Stimulated activated CD8-positive, alpha-beta memory T cell treated with anti-CD3 and anti-CD28 coated beads, Interleukin-4, amount 100 ng/mL, for 1 hour (primary cell): ENCODE measurements at regions not wholly inside any gene's neighbourhood (a gene's known extent, or its start where the extent isn't known, plus 50 kb on each side); places are given as distances from the start of the nearest gene placed in this dataset.

Experiments
- DNase-seq, 2 donors: peaks; one replicate each; pipeline ENCODE4 v3.0.0-alpha.2; 2020; ENCODE audit warnings: low read depth in 2 of 2, low spot score in 1 of 2

DNA sequence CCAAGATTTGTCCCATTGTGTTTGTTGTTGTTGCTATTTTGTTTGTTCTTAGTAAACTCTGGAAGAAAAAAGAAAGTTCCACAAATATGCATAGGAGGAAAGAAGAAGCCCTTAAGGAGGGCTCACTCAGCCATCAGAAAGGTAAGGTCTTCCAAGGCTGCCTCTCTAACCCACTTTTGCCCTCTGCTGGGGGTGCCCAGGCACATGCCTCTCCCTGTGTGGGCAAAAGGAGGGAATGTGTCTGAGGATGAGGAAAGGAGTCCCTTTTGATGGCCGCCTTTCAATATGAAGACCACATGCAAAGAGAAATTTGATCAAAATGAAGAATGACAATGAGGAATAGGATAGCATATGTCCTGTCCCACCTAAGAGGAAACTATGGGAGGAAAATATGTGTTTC lies 248.2 kb upstream of the POU3F2 start:
- DNase-seq, result no peak

DNA sequence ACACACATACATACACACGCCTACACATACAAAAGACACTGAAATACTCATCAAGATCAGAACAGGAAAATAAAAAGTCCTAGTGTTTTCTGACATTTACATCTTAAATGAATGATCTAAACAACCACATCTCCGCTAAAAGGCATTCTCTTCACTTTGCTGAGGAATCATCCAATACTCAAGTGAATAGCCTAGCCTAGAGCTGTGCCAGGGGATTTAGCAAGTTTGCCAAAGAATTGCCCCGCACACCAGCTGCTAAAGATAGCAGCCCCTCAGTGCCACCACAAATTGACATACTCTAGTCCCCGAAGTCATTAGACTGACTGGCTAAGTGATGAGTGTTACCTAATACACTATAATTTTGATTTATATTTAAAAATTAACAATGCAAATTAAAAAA lies 246.8 kb upstream of the POU3F2 start:
- DNase-seq, result no peak

DNA sequence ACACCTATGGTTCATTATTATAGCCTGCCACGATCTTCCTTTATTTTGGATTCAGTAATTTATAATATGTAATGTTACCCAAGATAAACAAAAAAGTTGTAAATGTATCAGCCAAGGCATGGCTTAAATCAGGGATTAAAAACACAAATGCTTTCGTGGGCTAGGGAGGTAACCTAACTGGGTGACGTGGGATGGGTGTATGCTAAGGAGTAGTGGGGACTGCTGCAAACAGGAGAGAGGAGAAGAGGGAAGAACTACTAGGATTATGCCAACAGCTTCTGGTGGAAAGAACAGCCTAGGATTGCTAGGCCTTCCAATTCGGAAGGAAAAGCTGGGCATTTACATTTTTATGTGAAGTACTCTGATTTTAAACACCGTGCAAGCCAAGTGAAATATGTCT lies 244.8 kb upstream of the POU3F2 start:
- DNase-seq, result no peak

DNA sequence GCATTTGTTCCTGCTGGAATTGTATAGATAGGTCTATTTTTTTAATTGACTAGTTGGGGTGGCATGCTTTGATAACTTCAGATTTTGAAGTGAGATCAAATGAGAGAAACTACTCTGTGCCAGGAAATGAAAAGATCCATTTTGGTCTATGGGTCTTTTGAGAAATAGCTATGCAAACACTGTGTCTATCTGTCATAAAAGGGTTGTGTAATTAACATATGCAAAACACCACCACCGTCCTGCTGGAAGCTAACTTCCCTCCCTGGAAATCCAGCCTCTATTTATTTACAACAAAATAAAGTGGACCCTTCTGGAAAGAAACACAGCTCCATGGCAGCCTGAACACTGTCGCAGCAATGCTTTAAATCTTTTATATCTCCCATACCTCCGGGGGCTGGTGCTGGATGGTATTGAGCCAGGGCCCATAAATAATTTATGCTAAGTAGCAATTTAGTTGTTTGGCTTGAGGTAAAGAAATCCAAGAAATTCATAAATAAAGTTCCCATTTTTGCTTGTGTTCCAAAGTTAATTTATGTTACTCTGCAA lies 244.2 kb upstream of the POU3F2 start:
- DNase-seq, result no peak

DNA sequence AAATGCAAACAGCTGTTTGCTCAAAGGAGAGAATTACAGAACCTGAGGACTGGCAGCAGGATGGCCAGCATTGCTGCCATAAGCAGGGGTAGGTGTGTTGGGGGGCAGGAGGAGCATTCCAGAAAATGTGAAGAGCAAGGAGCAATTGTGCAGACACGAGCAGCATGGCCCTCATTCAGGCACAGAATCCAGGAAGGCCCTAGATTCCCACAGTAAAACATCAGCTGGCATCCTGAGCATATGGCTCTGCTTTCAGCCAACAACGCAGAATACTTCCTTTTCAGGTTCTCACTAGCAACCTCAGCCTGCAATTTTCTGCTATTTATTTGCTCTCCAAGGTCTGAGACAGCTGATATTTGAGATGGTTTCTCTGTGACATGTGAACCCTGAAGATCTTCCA lies 243.4 kb upstream of the POU3F2 start:
- no peak for DNase-seq

DNA sequence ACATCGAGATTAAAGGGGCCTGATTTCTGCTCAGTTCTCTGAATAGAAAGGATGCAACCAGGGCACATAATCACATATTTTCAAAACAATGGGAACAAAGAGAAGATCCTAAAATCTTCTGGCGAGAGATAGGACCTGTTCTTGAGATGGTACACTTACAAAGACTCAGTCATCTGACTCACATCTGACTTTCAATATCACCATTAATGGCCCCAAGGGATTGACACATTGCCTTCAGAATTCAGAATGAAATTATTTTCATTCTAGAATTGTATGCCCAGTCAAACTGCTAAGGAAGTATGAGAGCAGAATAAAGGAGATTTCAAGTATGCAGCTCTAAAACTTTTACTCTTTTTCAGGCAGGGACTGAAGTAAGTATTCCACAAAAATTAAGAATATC lies 240.7 kb upstream of the POU3F2 start:
- no peak for DNase-seq

DNA sequence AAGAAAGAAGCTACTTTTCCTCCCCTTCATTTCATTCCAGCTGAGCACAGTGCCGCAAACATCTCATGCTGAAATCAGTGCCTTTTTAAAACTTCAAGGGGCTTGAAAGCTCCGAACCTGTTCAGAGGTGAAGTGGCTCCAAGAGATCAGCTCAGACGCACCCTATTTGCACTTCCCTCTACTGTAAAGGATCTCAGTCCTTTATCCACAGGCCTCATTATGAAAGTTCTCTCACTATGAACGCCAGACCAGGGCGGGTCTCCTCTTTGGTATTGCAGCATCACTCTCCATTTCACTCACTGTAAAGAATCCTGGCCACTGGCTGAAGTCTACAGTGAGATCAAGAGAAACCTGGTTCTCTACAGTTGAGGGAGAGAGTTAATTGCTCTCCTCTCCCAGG lies 232.7 kb upstream of the POU3F2 start:
- DNase-seq, result no peak

DNA sequence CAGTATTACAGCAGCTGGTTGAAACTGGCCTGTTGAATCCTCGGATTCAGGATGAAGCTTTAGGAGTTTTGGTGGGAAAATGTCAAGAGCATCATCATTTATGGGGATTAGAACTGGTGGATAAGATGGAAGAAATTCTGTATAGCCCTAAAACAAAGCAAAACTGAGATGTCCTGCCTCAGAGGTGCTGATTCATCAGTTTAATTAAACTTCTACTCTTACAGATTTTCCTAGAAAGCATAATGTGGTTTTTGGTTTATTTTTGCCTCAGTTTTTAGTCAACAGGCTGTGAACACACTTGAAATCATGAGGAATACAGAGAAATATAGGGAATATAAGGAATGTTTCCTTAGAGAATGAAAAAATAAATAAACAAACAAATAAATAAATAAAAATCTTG lies 228.7 kb upstream of the POU3F2 start:
- no peak for DNase-seq

DNA sequence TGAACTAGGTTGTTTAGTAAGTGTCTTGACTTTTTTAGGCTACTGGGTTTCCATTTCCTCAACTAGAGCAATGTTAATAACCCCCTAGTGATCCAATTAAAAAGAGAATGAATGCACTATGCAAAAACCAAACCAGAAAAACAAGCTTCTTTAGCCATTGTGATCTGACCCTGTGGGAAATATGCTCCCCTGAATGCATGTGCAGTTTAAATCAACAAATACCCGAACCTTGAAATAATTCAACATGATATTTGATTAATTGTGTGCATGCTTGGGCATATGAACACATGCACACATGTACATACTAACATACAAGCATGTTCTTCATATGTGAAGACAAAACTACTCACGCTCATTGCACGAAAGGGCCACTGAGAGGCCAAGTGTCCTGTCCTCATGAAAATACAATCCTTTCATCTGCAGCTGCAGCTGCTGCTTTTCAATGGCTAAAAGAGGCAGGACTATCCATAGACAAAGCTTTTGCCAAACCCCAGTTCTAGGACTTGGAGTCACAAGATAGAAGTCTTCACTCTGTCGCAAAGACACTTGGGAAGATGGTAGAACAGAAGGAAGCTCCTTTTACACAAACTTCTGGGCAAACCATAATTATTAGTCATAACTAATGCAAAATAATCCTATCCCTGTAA lies 207.1 kb upstream of the POU3F2 start:
- no peak for DNase-seq

DNA sequence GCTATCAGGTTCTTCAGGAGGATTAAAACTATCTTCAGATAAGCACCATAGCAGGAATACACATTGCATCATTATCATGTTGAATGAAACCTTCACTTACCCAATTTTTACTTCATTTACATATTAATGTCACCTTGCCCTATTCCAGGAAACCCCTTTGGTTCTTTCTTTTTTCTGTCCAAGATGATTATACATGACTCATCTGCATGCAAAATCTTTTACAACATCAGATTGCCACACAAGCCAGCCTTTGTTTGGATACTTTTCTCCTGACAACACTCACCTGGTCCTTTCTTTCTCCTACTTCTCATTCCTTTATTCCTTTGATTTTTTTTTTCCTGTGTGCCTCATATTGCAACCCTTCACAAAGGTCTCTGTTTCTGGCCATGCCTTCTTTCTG lies 200.5 kb upstream of the POU3F2 start:
- no peak for DNase-seq

DNA sequence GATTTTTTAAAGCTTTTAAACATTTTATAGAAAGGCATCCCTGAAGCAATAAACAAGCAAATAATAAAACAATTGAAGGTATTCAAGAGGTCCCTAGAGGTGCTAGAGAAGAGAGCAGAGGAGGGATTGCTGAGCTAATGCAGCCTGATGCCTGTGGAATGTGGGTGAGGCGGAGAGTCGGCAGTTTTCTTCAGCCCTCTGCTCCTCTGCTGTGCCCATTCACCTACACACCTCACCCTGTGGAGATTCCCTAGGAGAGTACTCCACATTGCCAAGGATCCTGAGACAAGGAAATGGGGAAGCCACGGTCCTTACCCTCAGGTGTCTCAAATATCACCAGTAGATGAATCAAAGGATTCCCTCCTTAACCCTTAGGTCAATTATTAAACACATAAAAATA lies 199.8 kb upstream of the POU3F2 start:
- no peak for DNase-seq

DNA sequence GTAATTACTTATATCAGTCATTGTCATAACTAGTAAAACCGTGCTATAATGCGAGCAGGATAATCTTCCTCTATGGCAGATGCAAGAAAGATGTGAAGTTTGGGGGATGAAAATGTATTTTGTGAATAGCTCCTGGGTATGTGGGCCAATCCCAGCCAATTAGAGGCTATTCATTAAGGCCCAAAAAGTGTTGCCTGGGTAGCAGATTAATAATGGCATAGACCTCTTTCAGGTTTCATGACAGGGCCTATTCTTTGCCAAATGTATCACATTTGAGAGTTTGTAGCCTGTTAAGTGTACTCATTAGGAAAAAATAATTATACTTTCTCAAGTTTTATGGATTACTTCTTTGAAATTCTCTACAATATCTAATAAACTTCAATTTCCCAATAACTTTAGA lies 199.2 kb upstream of the POU3F2 start:
- DNase-seq, result no peak

DNA sequence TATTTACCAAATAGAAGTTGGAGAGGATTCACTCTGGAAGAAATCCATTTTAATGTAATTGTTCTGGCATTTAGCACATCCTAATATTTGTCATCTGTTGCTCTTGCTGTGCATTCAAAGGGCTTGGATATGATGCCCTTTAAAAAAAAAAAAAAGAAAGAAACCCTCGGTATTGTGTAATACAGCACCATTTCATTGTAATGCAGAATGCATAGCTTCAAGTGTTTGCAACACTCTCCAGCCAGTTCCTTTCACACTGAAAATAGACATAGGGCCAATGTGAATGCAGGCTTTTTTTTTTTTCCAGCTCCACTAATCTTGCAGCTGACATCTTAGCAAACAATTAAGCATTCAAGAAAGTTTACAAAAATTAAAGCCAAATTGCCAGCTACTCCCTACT lies 197.4 kb upstream of the POU3F2 start:
- DNase-seq, result no peak

DNA sequence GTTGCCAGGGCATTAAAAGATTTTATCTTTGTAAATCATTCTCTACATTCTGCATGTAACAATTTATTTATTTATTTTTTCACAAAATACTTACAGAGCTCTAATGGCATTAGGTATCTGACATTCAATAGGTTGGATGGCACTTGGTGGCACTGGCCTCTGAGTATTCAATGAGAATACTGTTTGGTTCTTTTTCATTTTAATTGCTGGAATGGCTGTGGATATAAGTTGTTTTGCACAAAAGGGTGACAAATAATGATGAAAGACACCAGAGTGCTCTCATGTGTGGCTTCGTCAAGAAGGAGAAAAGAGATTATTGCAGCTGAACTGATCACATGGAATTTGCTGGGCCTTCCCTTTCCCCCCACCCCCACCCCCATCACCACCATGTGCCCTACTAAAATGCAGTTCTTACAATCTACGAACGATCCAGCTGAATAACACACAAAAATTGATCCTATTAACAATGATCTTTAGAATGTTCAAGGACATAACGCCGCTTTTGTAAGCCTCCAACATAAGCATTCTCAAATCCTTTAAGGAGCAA lies 195.2 kb upstream of the POU3F2 start:
- DNase-seq, result no peak

DNA sequence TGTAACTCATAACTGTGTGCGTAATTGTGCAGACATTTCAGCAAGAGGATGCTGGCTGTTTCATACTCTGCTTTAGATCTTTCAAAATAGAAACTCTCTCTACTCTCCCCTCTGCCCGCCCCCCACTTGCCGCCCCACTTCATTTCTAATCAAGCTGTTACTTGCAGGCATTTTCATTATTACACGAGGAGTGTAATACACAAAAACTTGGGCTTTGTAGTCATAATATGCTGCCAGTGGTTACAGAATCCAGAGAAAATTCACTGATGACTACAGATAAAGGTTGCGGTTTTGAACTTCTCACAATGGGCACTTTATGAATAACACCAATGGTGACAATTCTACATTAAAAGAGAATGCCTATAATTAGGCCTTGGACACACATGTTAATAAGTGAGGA lies 194.0 kb upstream of the POU3F2 start:
- DNase-seq, result no peak

DNA sequence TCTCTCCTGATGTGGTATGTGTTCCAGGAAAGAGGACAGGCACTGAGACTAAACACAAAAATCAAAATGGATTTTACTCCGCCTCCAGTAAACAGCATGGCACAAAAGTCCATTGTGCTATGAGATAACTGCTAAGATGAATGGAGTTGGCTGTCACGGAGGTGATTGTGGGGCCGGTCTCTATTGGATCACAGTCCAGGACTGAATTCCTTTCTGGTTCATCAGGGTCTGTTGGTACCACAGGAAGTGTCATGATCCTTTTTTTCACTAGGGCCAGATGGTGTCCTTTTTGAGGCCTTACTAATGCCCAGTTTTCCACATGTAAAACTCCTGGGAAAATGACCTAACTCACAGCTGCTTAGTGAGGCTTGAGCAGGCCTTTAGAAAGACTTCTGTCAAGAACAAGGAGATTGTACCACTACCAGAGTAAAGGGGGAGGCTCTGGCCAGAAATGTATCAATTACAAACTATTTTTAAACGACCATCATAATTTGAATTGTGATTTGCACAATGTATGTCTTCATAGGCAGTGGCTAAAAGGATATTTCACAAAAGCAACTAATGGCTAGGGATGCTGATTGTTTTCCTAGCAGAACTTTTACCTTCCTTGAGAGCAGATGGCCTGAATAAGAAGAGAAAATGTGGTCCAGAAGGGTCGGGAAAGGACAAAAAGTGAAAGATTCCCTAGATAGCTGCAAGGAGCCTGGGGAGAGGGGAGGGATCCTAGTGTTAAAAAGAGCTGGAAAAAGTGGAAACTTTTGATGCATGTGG lies 192.2 kb upstream of the POU3F2 start:
- DNase-seq, result no peak

DNA sequence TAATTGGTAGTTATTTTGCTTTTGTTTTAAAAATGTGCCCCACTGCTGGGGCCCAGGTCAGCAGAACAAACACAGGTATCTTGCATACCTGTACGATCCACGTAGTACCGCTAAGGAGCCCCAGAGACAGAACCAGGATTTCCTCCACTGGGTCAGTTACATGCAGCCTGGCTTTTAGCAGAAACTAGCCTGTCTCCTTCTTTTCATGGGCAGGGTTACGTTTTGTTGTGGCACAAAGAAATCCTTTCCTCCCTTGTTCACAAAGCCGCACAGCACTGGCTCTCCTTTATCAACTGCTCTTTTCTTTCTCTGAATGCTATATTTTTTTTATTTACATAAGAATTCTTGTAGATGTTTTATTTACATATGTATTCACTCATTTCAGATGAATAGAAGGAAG lies 190.3 kb upstream of the POU3F2 start:
- DNase-seq, result no peak

DNA sequence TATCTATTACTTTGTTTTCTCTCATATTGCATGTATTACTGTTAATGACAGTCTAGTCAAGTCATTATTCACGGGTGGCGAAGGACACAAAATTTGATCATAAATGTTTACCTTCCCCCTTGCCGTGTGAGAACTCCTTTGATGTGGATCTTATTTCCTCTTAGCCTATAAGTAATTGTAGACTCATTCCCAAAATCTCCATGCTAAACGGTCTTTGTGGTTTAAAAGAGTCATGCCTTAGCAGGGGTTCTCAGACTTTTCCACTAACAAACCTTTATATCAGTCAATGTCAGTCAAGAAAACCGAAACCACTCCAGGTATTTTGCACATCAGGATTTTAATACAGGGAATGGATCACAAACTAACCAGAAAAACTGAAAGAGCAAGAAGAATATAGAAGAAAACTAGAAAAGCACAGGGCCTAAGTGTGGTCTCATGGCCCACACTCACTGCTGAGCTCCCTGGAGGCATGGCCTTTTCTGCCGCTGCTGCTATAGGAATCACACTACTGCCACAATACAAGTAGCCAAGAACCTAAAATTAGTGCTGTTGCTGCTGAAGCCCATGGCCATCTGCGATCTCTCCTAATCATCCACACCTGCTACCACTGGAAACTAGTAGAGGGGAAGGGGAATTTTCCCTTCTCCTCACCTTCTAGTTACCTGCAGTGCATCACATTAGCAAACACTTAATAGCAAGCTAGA lies 186.0 kb upstream of the POU3F2 start:
- DNase-seq, result no peak

DNA sequence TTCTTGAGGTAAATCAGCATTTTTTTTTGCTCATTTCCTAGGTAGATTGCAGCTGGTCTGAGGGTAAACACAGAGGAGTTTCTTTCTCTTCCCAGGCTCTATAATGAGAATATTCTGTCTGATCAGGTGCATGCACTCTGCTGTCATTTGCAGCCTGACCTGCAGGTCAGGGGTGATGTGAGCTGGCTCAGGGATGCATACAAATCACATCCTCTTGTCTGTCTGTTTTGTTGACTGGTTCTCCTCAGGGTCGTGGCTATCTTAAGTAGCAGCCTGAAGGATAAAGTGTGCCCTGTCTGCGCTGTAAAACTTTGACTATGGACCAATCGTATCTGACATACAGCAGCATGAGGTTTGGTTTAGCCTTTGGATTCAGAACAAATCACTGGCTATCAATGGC lies 183.4 kb upstream of the POU3F2 start:
- no peak for DNase-seq

DNA sequence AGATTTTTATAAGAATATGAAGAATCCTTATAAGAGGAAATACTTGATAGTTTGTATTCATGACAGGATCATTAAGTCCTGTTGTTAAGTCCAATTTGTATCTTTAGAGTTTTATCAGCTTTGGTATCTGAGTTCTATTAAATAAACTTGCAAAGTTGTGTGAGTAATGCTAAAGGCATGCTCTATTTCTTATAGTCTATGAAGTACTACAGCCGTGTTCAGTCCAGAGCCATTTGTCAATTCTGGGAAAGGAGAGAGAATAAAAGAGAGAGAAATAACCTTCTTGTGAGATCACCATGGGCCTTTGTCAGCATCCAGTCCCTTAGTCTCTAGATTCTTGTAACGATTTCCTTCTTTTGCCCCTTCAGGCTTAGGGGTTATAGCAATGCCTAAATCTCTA lies 181.2 kb upstream of the POU3F2 start:
- no peak for DNase-seq

DNA sequence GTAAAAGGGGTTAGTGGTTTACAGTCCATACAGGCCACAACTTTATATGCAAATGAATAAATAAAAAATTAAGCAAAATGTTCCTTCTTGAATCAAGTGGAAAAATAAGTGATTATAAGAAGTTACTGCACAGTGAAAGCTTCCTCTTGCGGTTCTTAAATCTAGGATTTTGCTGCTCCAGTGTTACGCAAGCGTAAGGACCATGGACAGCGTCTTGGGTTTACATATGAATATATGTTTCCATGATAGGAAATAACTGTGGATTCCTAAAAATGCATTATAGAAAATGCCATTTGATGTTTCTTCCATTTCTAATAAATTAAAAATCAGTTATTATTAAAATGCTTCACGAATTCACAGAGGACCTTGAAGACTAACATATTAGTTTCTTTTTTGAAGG lies 176.6 kb upstream of the POU3F2 start:
- no peak for DNase-seq

DNA sequence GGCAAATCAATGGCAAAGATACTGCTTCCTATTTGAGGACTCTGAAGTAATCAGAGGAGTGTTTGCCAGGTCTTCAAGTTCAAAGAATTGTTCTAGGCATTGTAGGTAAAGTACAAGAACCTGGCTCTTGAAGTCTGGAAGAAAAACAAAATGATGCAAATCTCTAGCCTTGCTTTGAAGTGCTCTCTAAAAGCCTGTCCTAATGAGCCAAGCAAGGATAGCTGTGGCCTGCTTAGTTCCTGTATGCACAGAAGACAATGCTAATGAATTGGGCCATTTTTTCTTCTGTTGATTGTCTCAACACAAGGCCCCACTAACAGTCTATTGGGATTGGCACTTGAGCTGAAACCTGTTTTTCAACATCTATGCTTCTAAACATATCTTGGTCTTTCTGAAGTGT lies 165.0 kb upstream of the POU3F2 start:
- DNase-seq, result no peak
